ENCODE measurements at regions not wholly inside any gene's neighbourhood (a gene's known extent, or its start where the extent isn't known, plus 50 kb on each side); places are given as distances from the start of the nearest gene placed in this dataset.

DNA sequence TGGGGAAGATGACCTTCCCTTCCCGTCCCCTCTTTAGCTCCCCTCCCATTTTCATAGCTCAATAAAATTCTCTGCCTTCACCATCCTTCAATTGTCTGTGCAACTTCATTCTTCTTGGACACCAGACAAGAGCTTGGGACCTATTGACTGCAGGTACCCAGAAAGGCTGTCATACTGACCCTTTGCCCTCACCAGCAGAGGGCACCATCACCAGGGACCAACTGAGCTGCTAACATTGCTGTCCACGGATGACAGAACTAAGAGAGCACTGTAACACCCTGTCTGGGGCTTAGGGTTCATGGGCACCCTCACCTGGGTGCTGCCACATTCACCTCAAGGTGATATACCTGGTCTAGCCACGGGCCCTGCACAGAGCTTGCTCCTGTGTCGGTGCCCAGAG, 141.3 kb upstream of the VCX3B start:
- ATAC-seq, result peak; percentile 18

DNA sequence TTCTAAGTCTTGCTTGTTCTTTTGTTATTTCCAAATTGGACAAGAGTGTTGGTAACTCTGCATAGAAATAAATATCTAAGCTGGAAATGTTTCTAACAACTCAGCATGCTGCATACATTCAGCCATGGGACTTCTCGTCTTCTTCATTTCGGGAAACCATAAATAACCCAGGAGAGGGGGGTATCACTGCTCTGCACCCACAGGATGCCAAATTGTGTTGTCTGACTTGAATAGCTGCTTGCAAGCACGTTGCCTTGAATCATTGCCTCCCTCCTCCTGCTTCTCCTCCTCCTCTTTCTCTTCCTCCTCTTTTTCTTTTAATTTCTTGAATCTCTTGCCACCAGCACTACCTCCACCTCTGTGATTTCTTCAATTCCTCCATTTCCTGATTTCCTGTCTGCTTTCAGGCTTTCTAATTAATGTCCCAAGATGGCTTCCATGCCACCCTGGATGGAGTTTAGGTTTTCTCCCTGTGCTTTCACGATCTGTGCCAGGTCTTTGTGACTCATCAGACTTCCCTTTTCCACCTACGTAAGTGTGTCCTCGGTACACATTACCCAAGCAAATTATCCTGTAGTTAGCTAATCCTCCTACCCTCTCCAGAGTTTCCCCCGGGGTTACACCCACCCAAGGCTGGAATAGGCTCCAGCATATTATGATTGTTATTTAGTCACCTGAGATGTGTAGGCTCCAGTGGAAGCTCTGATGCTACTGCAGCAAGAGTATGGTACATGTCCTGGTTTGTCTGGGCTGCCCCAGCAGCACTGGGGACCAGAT, 122.6 kb upstream of the VCX3B start:
- ATAC-seq, result peak; percentile 77

DNA sequence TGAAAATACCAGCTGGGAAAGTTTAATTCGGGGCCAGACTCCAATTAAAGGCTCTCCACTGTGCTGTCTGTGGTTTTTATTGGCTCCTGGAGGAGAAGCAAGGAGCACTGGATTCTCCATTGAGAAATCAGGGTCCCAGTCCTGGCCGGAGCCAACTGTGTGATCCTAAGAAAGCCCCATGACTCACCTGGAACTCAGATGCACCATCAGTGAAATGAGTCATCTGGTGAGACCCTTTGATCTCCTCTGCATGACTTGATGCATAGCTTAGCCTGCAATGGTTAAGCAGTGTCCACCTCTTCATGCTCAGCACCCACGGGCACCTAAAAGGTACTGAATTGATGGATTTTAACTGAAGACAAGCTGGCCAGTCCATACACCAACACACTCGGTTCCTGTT, 119.2 kb upstream of the VCX3B start:
- peak; percentile 37 for ATAC-seq

DNA sequence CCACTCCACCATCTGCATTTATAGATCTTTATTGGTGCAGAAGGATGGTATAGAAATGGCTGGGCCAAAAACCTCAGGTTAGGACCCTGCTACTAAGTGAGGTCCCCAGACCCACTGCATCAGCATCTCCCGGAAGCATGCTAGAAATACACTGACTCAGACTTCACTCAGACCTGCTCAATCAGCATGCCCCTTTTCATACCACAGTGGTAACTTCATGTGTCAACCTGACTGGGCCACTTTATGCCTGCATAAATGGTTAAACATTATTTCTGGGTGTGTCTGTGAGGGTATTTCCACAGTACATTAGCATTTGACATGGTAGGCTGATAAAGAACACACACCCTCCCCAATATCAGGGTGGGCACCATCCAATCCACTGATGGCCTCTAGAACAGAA, 118.6 kb upstream of the VCX3B start:
- ATAC-seq, result no peak

DNA sequence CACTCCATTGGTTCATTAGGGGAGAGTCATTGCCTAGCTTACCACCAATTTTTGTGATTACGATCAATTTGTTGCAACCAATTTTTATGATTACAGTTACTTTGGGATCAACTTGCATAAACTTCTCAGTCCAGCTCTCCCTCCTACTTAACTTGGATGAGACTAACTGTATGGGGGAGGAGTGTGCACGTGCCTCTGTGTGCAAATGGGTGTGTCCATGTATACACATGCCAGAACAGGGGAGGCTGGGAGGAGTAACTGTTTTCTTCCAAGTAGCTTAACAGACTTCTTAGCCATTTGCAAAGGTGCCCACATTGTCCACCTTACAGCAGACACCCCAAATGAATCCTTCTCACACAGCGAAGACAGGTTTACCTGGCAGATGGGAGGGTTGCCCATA, 117.7 kb upstream of the VCX3B start:
- no peak for ATAC-seq

DNA sequence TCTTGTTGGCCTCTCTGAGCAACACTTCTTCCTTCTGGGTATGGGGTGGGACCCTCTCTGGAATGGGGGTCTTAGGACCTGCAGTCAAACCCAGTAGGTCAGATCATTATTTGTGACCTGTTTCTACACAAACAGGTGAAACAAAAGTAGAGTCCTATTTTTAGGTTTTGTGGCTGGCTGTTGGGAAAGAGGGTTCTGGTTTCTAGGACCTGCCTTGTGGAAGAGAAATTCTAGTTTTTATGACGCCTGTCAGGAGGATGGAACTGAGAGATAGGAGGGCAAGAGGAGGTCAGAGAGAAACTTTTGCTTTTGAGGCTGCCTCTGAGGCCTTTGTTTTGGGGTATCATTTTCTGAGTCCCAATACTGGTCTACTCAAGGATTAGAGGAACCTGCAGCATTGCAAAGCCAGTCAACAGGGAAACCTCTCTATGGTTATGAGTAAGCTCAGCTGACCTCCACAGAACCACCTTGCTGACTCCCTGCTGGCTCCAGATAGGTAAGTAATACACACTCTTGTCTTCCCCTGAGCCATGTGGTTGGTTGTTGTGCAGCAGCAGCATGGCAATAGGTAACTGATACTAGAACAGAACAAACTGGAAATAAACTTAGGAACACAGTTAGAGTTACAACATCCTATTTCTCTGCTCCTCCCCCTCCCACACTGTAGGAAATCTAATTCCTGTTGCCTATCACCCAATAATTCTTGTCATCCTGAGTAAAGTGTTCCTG, 114.7 kb upstream of the VCX3B start:
- no peak for ATAC-seq

DNA sequence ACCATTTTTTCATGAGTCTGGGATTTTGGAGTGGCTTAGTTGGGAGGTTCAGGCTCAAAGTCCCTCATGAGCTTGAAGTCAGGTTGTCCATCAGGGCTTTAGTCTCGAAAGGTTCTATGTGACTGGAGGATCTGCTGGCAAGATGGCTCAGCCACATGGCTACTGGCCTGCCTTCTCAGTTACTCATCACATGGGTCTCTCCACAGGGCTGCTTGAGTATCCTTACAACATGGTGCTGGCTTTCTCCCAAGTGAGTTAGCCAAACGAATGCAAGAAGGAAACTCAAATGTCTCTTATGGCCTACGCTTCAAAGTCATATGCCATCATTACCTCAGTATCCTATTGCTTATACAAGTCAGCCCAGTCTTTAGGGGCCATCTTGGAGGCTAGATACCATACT, 106.3 kb upstream of the VCX3B start:
- no peak for ATAC-seq

DNA sequence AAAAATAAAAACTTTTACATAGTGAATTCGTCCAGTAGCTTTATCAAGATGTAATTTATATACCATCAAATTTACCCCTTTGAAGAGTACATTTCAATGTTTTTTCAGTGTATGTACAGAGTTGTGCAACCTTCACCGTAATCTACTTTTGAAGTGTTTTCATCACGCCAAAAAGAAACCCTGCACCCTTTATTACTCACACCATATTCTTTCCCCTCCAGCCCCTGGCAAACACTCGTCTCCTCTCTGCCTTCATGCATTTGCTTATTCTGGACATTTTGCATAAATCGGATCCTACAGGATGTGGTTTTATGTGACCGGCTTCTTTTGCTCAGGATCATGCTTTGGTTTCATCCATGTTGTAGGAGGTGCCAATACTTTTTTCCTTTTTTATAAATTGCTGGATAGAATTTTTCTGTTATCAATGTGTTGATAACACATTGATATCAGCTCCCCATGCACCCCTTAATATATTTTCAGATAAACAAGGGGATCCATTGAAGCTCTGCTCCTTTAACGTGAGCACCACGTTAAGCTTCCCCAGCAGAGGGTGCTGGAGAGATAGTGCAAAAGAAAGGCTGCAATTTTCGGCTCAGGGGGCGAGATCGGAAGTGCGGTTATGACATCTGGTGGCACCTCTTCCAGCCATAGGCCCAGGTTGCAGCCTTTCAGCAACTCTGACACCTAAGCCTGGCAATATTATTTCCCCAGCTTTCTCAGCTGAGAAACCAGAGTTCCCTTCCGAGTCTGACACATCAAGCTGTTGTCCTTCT, 100.1 kb upstream of the VCX3B start:
- no peak for ATAC-seq

DNA sequence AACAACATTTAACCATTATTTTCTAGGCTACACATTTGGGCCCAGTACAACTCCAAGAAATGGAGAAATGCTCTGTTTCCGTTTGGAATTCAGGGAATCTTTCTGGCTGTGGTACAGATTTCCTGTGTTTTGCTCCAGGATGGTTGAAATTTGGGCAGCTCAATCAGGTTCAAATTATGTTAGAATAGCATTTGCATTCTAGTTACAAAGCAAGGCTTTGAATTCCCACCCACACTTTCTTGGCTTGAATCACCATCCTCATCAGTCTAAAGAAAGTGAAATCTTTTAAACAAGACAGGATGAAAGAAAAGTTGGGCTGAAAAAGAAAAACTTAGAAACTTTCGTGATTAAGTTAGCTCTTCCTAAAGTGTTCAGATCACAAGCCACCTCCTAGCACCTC, 98.1 kb upstream of the VCX3B start:
- ATAC-seq, result no peak

DNA sequence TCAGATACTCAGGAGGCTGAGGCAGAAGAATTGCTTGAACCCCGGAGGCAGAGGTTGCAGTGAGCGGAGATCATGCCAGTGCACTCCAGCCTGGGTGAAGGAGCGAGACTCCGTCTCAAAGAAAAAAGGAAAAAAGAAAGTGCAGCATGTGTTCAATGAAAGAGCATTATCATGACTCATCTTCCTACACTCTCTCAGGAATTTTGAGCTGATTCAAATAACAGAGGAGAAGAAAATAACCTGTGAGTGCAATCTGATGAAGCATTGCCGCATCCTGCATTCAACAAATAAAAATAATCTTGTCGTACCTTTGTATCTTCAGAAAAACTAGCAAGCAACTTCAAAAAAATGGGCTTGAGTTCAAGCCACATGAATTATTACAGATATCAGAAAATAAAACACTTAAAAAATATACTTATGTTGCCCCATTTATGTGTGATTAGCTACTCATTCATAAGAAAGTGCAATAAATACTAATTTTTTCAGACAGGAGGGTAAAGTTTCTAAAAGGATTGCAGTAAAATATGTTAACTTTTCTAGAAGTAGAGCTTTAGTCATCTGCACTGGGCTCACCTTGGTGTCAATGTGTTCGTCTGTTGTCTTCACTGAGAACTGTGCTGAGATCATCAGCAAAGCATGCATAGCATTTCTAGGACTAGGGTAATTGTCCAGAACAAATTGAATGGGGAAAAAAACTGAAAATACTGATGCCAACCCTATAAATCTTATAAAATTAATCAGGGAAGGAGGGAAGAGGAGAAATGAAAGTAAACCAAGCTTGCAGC, 90.4 kb upstream of the VCX3B start:
- no peak for ATAC-seq

DNA sequence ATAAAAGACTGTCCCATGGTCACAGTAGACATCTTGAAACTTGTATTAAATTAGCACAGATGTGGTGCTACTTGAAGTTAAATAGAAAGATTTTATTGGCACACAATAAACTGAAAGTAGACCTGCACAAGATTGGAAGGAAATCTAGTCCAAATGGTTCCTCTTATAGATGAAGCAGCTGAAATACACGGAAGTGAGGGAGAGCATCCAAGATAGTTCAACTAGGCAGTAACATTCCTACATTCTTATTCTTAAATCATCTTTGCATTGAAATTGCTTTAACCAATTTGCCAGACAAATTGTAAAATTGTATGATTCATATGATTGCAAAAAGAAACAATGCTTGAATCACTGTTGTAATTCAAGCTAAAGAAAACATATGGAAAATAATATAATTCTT, 87.6 kb upstream of the VCX3B start:
- ATAC-seq, result no peak

DNA sequence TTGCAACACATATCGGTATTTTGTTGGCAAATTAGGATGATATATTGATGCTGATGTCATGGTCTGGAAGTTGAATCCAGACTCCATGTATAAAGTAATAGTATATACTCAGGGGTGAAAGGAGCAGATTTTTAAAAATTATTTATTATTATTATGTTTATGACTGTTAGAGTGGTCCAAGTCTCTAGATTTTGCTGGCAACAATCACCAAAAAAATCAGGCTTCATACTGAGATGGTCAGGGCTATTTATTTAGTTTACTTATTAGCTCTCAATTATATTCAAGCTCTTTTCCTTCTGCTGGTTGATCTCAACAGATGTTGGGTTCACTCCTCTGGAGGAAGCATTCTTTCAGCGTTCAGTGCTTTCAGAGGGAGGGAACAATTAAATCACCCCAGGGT, 73.9 kb upstream of the VCX3B start:
- no peak for ATAC-seq

DNA sequence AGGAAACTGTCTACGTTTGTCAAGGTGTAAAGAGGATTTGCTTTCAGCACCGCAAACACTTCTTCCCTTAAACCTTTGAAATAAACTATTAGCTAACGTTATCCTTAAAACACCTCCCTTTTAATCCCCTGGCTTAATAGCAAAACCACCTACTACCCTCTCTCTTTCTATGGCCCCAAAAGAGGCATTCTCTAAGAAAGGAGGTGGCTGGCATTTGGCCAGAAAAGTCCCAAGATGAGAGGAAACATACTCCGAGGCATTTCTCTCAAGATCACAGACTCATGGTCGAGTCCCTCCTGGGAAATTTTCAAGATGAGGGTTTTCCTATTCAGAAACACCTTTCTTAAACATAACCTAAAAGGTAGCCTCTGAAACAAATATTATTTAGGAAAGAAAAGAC, 60.6 kb upstream of the VCX3B start:
- no peak for ATAC-seq

DNA sequence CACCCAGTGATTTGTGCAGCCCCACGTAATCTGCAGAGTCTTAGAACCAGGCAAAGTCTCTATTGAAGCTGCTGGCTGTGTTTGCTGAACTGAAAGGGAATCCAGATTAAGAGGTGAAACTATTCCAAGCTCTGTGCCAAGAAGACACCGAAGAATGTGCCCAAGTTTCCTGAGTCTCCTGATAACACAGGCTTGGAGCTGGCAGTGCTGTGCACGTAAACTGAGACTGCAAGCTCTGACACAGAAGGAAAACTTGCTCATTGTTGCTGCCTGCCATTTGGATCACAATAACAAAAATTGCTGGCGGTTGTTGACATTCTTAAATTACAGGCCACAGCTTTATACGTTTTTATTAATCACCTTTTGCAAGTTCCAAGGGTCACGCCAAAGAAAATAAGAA, 60.2 kb upstream of the VCX3B start:
- ATAC-seq, result no peak

DNA sequence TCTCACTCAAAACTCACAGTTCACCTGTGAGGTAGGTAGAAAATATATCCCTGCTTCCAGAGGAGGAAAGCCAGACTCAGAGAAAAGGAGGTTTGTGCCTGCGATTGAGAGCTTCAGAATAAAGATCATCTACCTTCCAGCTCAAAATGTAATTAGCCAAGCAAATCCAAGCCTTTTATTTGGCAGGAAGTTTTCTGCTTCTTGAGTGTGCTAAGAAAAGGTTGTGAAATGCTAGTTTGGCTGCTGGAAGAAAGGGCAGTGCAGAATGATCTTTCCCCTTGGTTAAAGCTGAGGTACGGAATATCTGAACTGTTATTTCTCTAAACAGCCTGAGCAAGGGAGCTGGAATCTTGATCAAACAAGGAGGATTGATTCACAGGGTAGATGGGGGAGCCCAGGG, 59.7 kb upstream of the VCX3B start:
- ATAC-seq, result no peak

DNA sequence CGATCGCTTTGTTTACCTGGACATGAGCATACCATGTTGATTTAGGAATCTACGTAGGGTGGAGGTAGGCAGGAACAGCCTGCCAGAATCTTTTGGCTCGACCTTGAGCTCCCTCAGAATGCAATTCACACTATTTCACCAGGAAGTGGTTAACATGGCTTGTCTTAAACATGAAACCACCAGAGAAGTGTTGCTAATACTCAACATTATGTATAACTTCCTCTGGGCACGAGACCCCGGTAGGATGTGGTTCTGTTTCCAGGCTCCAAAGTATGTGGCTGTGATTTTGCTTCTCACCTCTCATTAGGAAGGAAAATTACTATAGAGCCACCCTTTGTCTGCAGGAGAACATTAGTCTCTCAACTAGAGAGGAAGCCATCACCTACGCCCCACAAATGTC, 59.0 kb upstream of the VCX3B start:
- ATAC-seq, result no peak

DNA sequence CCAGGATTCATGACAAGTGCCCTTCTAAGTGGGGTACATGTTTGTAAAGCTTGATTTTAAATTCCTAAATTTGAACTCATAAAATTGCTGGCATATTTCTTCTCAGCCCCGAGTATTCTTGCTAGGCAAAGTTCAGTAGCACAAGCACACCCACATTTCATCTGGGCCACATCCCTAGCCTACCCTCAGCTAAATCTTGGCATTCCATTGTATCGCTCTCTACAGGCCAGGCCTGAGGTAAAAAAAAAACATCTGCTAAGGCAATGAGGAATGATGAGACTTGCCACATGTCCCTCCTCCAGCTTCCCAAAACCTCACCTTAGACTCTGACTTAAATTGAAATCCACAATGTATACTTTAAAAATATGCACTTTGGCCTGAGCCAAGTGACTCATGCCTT, 51.4 kb upstream of the VCX3B start:
- ATAC-seq, result no peak
